ENCODE measurements at regions not wholly inside any gene's neighbourhood (a gene's known extent, or its start where the extent isn't known, plus 50 kb on each side); places are given as distances from the start of the nearest gene placed in this dataset.

GRCh38 chr3:190995156-190995555 lies 132.7 kb upstream of the GMNC start:
- no peak overlapping the region for H3K4me3 ChIP-seq (ENCODE audit: low read depth, low read length)
- no peak for DNase-seq (ENCODE audit: low read depth)
- no peak for TF ChIP-seq CTCF (IDR thresholded peaks at IDR 0.05; ENCODE audit: control insufficient read depth, extremely low read depth, insufficient read depth)

DNA sequence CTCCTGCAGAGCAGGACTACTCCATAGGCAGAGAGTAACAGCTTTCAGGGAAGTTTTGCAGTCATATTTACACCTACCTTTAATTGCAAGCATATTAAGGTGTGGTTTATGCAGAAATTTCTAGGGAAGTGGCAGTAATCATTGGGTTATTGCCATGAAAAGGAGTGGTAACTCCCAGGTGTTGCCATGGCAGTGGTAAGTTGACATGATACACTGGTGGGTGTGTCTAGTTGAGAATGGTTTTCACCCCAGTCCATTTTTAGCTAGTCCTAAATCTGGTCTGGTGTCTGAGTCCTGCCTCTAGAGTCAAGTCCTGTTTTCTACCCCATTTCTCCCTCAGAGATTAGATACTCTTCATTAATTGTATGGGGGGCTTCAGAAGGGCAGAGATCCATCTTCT lies 128.4 kb upstream of the GMNC start:
- H3K4me3 ChIP-seq (ENCODE audit: low read depth, low read length) = no peak overlapping the region
- TF ChIP-seq CTCF (IDR thresholded peaks at IDR 0.05; ENCODE audit: control insufficient read depth, extremely low read depth, insufficient read depth) = no peak
- DNase-seq (ENCODE audit: low read depth) = no peak

DNA sequence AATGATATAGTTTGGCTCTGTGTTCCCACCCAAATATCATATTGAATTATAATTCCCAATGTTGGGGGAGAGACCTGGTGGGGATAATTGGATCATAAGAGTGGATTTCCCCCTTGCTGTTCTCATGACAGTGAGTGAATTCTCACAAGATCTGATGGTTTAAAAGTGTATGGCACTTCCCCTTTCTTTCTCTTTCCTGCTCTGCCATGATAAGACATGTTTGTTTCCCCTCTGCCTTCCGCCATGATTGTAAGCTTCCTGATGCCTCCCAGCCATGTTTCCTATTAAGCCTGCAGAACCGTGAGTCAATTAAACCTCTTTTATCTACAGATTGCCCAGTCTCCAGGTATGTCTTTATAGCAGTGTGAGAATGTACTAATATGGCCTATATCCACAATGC lies 126.7 kb upstream of the GMNC start:
- H3K4me3 ChIP-seq (ENCODE audit: low read depth, low read length) = no peak overlapping the region
- no peak for TF ChIP-seq CTCF (IDR thresholded peaks at IDR 0.05; ENCODE audit: control insufficient read depth, extremely low read depth, insufficient read depth)
- DNase-seq (ENCODE audit: low read depth) = no peak

DNA sequence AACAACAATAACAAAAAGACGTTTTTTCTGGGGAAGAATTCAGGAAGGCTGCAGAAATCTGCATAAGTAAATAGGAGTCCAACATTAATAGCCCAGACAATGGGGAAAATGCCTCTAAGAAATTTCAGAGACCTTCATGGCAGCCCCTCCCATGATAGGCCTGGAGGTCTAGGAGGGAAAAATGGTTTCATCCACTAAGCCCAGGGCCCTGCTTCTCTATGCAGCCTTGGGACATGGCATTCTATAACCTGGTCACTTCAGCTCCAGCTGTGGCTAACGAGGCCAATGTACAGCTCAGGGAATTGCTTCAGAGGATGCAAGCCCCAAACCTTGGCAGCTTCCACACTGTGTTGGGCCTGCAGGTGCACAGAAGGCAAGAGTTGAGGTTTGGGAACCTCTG lies 125.6 kb upstream of the GMNC start:
- H3K4me3 ChIP-seq (ENCODE audit: low read depth, low read length) = no peak overlapping the region
- no peak for DNase-seq (ENCODE audit: low read depth)
- no peak for TF ChIP-seq CTCF (IDR thresholded peaks at IDR 0.05; ENCODE audit: control insufficient read depth, extremely low read depth, insufficient read depth)

DNA sequence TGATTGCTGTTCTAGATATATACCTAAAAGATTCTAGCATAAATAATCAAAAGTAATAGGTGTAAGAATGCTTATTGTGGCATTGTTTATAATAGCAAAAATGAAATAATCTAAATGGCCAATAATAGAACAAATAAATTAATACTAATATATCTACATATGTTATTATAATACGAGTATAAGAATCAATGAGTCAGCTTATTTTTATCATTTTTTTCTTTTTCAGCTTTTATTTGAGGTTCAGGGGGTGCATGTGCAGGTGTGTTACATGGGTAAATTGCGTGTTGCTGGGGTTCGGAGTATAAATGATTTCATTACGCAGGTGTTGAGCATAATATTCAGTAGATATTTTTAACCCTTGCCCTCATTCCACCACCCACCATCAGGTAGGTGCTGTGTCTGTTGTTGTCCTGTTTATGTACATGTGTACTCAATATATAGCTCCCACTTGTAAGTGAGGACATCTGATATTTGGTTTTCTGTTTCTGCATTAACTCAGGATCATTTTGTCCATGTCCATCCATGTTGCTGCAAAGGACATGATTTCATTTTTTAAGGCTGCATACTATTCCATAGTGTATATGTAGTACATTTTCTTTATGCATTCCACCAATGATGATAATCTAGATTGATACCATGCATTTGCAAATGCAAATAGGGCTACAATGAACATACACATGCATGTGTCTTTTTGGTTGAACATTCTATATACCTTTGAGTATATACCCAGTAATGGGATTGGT lies 122.2 kb upstream of the GMNC start:
- H3K4me3 ChIP-seq (ENCODE audit: low read depth, low read length) = no peak overlapping the region
- TF ChIP-seq CTCF (IDR thresholded peaks at IDR 0.05; ENCODE audit: control insufficient read depth, extremely low read depth, insufficient read depth) = no peak
- DNase-seq (ENCODE audit: low read depth) = no peak

DNA sequence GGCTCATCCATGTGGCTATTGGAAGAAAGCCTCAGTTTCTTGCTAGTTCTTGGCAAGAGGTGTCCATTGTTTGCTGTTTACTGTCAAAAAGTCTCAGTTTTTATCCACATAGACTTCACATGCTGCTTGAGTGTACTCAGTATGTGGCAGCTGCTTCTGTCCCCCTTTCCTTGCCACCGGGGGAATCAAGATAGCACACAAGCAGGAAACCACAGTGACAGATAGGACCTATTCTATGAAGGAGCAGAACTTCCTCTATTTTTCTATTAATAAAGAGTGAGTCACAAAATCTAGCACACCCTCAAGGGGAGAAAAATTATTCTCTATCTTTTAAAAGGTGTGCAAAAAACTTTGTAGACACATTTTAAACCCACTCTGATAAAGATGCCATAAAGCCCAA lies 121.4 kb upstream of the GMNC start:
- no peak for DNase-seq (ENCODE audit: low read depth)
- TF ChIP-seq CTCF (IDR thresholded peaks at IDR 0.05; ENCODE audit: control insufficient read depth, extremely low read depth, insufficient read depth) = no peak

DNA sequence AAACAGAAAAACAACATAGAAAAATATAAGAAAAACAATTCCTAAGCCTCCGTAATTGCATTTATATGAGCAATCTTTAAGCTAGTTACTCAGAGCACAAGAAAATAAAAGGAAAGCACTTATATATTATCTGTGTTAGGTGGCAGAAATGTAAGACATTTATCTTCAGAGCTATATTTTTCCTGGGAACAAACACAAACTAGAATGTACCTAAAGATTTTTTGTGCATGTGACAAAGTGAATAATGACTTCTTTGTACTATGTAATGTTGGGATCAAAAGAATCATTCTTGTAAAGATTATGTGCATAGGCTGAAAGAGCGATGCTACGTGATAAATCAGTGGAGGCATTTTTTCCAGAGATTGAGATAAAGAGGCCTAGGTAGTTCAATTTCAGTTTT lies 111.3 kb upstream of the GMNC start:
- H3K4me3 ChIP-seq (ENCODE audit: low read depth, low read length) = no peak overlapping the region
- no peak for DNase-seq (ENCODE audit: low read depth)
- no peak for TF ChIP-seq CTCF (IDR thresholded peaks at IDR 0.05; ENCODE audit: control insufficient read depth, extremely low read depth, insufficient read depth)

More for the DNA sequence above, 121.4 kb upstream of the GMNC start:
- H3K4me3 ChIP-seq (ENCODE audit: low read depth, low read length) = no peak overlapping the region
